Ectodermal cell (in vitro differentiated cells): ENCODE measurements at regions not wholly inside any gene's neighbourhood (a gene's known extent, or its start where the extent isn't known, plus 50 kb on each side); places are given as distances from the start of the nearest gene placed in this dataset.

Experiments
- H3K27ac ChIP-seq: 2 replicates; pipeline ENCODE4 v1.7.0; 2013; ENCODE audit warnings: mild to moderate bottlenecking, low read depth, low read length; ENCODE audit not compliant: insufficient read depth, poor library complexity, severe bottlenecking
- H3K27me3 ChIP-seq: 2 replicates; pipeline ENCODE4 v1.7.0; 2013; ENCODE audit warnings: mild to moderate bottlenecking, low read length; ENCODE audit not compliant: insufficient read depth, control insufficient read depth, poor library complexity, severe bottlenecking
- H3K36me3 ChIP-seq: one replicate; pipeline ENCODE4 v1.7.0; 2013; ENCODE audit warnings: low read length; ENCODE audit not compliant: control insufficient read depth, insufficient read depth
- H3K4me1 ChIP-seq: one replicate; pipeline ENCODE4 v1.7.0; 2013; ENCODE audit warnings: low read length; ENCODE audit not compliant: control insufficient read depth, insufficient read depth
- H3K4me3 ChIP-seq: 2 replicates; pipeline ENCODE4 v1.7.0; 2013; ENCODE audit warnings: low read depth, low read length, control low read depth; ENCODE audit not compliant: insufficient read depth
- H3K9me3 ChIP-seq: 2 replicates; pipeline ENCODE4 v1.7.0; 2013; ENCODE audit warnings: mild to moderate bottlenecking, low read length, moderate library complexity; ENCODE audit not compliant: control insufficient read depth
- WGBS, 2 experiments: methylation state at CpG; one replicate each; pipeline ENCODE4 v1.1.7; 2013; ENCODE audit warnings: missing lambda C conversion rate in 2 of 2; 5-methylcytosine and 5-hydroxymethylcytosine counted together

DNA sequence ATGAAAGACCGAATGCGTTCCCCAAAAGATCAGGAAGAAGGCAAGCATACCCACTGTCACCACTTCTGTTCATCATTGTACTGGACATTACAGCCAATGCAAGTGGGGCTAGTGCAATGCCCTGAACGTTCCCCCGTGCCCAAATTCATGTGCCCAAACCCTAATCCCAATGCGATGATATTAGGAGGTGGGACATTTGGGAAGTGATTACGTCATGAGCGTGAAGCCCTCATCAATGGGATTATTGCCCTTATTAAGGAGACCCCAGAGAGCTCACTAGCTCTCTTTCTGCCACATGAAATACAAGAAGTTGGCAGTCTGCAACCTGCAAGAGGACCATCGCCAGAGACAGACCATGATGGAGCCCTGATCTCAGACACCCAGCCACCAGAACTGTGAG lies 511.4 kb upstream of the TPK1 start:
- Histone ChIP-seq H3K27ac (no peak overlapping the region), H3K36me3 (no peaks in the 10 kb centered on the region), H3K4me3 (no peak overlapping the region), H3K27me3 (no peaks in the 10 kb centered on the region), H3K9me3 (no peaks in the 10 kb centered on the region), H3K4me1 (no peaks in the 10 kb centered on the region)
- 91 to 99% methylated on average over 8 of the region's 8 CpGs for WGBS, 2 experiments

DNA sequence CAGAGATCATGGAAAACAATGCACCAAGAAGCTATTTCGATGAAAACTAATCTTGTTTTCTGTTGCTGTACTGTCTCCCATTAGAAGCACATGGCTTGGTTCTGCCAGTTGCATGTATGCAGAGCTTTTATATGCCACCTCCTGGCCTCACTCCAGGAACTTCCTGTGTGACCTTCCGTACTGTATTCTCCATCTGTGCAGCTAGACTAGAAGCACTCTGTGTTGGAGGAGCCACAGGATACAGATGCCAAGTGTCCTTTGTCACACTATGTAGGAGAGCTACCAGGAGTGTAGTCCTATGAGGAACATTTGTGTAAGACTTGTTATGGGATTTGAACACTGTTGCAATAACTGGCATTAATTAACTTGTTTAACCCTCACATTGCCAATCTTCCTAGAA lies 503.5 kb upstream of the TPK1 start:
- Histone ChIP-seq H3K27me3 (no peaks in the 10 kb centered on the region), H3K4me3 (no peak overlapping the region), H3K27ac (no peak overlapping the region), H3K9me3 (no peaks in the 10 kb centered on the region), H3K4me1 (no peaks in the 10 kb centered on the region), H3K36me3 (no peaks in the 10 kb centered on the region)
- WGBS, 2 experiments: 84 to 91% methylated on average over 2 of the region's 2 CpGs

DNA sequence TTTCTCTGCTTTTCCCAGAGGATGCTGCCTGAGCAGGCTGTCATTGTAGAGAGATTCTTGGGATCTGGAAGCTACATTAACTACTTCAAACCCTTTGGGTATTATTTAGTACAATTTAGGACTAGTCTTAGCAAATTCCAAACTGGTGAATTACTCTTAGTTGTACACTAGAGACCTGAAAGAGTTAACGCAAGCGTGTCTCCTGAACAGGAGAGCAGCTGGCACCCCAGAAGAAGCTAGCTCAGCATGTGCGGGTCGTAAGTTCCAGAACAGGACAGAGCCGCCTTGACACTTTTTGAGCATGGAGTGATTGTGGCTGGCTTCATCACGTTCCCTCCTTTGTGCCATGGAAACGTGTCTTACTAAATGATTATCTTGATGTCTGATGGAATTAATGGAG lies 495.7 kb upstream of the TPK1 start:
- WGBS, 2 experiments: 88% methylated on average over 7 of the region's 7 CpGs
- Histone ChIP-seq H3K27me3 (no peaks in the 10 kb centered on the region), H3K9me3 (no peaks in the 10 kb centered on the region), H3K36me3 (no peaks in the 10 kb centered on the region), H3K4me1 (no peaks in the 10 kb centered on the region), H3K27ac (no peak overlapping the region), H3K4me3 (no peak overlapping the region)

DNA sequence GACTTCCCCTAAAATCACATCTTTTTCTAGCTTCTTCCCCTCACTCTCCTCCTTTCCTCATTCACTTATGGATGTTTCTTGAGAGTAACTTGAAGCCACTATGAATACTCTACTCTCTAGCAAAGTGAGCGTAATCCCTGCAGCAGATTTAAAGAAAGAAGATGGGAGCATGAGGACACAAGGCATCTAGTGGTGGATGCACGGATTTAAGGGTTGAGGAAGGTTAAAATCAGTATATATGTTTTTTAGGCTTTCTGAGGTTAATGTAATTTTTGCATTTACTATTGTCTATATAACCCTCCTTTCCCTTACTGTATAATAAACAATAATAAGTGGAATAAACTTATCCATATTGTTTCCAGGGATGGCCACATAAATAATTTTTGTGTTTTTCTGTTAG lies 495.2 kb upstream of the TPK1 start:
- Histone ChIP-seq H3K27me3 (no peaks in the 10 kb centered on the region), H3K9me3 (no peaks in the 10 kb centered on the region), H3K4me3 (no peak overlapping the region), H3K27ac (no peak overlapping the region), H3K4me1 (no peaks in the 10 kb centered on the region), H3K36me3 (no peaks in the 10 kb centered on the region)
- WGBS, 2 experiments: 91 to 92% methylated on average over 2 of the region's 2 CpGs

DNA sequence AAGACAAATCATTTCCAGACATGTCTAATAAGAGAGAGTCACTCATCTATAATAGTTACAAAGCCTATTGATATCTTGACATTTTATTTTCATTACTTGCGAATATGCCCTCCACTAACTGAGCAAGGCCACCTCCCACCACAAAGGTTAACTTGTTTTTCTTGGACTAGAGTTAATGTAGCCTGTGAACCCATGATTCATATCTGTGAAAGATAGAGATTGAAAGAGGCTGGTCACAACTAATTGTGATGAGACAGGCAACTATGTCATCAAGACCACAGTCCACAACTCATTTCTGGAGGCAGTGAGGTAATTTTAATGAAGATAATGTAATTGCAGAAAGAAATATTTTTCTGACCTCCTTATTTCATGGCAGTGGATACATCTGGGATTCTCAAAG lies 491.8 kb upstream of the TPK1 start:
- H3K36me3 ChIP-seq: no peaks in the 10 kb centered on the region
- no peaks in the 10 kb centered on the region for H3K4me1 ChIP-seq
- no peak overlapping the region for H3K27ac ChIP-seq
- H3K4me3 ChIP-seq: no peak overlapping the region
- H3K9me3 ChIP-seq: no peaks in the 10 kb centered on the region
- WGBS, 2 experiments: 100% methylated on average over 1 of the region's 1 CpG; no CpG with 5 or more reads in 1 of the 2 experiments
- H3K27me3 ChIP-seq: no peaks in the 10 kb centered on the region

DNA sequence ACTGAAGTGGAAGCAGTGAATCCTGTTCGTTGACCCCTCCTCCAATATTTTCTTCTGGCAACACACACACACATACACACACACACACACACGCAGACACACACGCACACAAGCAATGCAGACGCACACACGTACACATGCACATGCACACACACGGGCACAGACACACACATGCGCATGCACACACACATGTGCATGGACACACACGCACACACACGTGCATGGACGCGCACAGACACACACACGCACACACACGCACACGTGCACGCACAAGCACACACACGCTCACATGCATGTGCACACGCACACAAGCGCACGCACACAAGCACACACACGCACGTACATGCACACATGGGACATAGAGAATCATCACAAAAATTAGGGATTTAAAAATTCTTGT lies 488.2 kb upstream of the TPK1 start:
- no peak overlapping the region for H3K4me3 ChIP-seq

DNA sequence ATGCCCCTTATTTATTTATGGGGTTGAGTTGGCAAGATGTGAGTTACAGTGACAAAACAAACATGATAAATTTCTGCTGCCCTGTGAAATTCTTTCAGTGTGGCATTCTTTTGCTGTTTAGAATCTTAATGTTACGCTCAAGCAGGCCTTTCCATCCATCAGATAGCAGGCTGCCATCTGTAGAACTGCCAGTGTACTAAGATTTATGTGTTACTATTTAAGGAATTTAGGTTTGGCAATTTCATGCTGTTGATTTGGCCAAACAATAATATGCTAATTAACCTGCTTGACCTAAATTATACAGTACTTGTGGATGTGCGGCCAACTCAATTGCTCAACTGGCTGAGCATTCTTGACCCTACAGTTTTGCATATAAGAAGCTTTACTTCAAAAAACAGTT lies 477.7 kb upstream of the TPK1 start:
- no peaks in the 10 kb centered on the region for H3K36me3 ChIP-seq
- no peaks in the 10 kb centered on the region for H3K27me3 ChIP-seq
- H3K9me3 ChIP-seq: no peaks in the 10 kb centered on the region
- no peak overlapping the region for H3K4me3 ChIP-seq
- no peak overlapping the region for H3K27ac ChIP-seq
- H3K4me1 ChIP-seq: no peaks in the 10 kb centered on the region
- WGBS, 2 experiments: 98 to 100% methylated on average over 2 of the region's 2 CpGs

More for the DNA sequence above, 488.2 kb upstream of the TPK1 start:
- WGBS, 2 experiments: 94% methylated on average over 21 of the region's 21 CpGs
- no peaks in the 10 kb centered on the region for H3K36me3 ChIP-seq
- H3K27me3 ChIP-seq: no peaks in the 10 kb centered on the region
- H3K27ac ChIP-seq: no peak overlapping the region
- H3K4me1 ChIP-seq: no peaks in the 10 kb centered on the region
- no peaks in the 10 kb centered on the region for H3K9me3 ChIP-seq

DNA sequence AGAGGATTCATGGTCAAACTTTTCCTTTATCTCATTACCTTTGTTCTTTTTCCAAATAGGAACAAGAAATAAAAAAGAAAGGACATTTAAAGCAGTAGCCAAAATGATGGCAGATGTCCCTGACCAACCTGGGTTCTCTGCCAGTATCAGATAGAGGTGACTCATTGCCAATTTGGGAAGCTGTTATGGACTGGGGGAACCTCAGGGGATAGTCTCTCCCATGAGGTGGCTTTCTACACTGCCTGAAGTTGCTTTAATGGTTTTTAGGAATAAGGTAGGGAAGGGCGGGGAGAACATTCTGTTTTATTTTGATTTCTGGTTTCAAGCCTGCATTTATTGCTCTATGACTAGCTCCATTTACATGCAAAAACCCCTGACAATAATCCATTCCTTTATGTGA lies 457.9 kb upstream of the TPK1 start:
- no peak overlapping the region for H3K4me3 ChIP-seq
- no peaks in the 10 kb centered on the region for H3K4me1 ChIP-seq
- 50 to 100% methylated on average over 1 of the region's 1 CpG for WGBS, 2 experiments

DNA sequence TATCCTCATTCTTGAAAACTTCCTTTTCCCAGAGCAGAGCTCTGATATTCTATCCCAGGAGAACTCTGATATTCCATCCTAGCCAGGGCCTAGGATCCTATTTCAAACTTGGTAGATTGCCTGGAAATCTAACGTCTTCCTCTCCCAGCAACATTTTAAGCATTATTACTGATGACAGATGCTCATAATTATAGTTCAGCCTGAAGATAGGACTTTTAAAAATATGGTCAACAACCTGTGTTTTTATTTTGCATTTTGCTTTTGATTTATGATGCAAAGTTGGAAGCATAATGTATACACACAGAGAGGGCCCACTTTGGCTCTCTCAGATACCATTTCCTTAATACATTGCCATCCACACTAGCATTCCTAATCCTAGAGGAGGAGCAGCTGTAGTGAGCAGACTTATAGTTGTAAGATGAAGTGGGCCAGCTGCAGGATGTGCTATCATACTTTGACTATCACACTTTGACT lies 457.4 kb upstream of the TPK1 start:
- Histone ChIP-seq H3K36me3 (no peaks in the 10 kb centered on the region), H3K4me3 (no peak overlapping the region), H3K27ac (no peak overlapping the region), H3K9me3 (no peaks in the 10 kb centered on the region), H3K4me1 (no peaks in the 10 kb centered on the region), H3K27me3 (no peaks in the 10 kb centered on the region)
- 83 to 100% methylated on average over 1 of the region's 1 CpG for WGBS, 2 experiments

More for the DNA sequence above, 457.9 kb upstream of the TPK1 start:
- Histone ChIP-seq H3K27me3 (no peaks in the 10 kb centered on the region), H3K27ac (no peak overlapping the region), H3K36me3 (no peaks in the 10 kb centered on the region), H3K9me3 (no peaks in the 10 kb centered on the region)

DNA sequence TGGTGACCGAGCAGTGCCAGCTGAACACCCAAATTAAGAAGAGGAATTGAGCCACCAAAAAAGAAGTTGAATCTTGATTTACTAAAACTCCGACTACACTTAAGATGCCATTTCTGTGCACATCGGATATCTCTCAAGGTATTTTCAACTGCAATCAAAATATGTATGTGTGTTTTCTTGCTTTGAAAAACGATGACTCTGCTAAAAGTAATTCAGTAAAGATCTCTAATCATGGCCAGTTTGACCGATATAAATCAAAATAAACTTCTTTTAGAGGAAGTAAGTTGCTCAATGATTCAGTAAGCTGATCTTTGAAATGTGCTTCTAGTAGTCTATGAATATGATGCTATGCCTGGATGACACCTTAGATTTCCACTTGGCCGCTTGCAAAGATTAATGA lies 453.5 kb upstream of the TPK1 start:
- Histone ChIP-seq H3K4me1 (no peaks in the 10 kb centered on the region), H3K27me3 (no peaks in the 10 kb centered on the region), H3K36me3 (no peaks in the 10 kb centered on the region), H3K4me3 (no peak overlapping the region), H3K9me3 (no peaks in the 10 kb centered on the region), H3K27ac (no peak overlapping the region)
- WGBS, 2 experiments: 92 to 99% methylated on average over 6 of the region's 6 CpGs

DNA sequence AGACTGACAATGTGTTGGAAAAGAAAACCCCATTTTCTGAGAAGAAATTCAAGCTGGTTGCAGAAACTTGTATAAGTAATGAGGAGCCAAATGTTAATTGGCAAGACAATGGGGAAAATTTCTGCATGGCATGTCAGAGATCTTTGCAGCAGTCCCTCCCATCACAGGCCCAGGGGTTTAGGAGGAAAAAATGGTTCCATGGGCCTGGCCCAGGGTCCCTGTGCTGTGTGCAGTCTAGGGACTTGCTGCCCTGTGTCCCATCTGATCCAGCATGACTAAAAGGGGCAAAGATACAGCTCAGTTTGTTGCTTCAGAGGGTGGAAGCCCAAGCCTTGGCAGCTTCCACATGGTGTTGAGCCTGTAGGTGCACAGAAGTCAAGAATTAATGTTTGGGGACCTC lies 440.3 kb upstream of the TPK1 start:
- H3K4me3 ChIP-seq: no peak overlapping the region
- no peaks in the 10 kb centered on the region for H3K4me1 ChIP-seq

More for the DNA sequence above, 440.3 kb upstream of the TPK1 start:
- H3K36me3 ChIP-seq: no peaks in the 10 kb centered on the region
- H3K27ac ChIP-seq: no peak overlapping the region
- H3K9me3 ChIP-seq: peaks cover 2% of the 10 kb centered on the region
- no peaks in the 10 kb centered on the region for H3K27me3 ChIP-seq
